NCI-H2227 (cell line): ENCODE measurements at regions not wholly inside any gene's neighbourhood (a gene's known extent, or its start where the extent isn't known, plus 50 kb on each side); places are given as distances from the start of the nearest gene placed in this dataset.
"Not testable (repeated sequence)": the region's sequence is repeated elsewhere in the genome, so short reads cannot be mapped to it uniquely, and the experiment has no call there.

Experiments
- DNase-seq: peaks from one replicate; lab custom pipeline; 2025; ENCODE audit not compliant: unreplicated experiment; lab: John Stamatoyannopoulos, UW

DNA sequence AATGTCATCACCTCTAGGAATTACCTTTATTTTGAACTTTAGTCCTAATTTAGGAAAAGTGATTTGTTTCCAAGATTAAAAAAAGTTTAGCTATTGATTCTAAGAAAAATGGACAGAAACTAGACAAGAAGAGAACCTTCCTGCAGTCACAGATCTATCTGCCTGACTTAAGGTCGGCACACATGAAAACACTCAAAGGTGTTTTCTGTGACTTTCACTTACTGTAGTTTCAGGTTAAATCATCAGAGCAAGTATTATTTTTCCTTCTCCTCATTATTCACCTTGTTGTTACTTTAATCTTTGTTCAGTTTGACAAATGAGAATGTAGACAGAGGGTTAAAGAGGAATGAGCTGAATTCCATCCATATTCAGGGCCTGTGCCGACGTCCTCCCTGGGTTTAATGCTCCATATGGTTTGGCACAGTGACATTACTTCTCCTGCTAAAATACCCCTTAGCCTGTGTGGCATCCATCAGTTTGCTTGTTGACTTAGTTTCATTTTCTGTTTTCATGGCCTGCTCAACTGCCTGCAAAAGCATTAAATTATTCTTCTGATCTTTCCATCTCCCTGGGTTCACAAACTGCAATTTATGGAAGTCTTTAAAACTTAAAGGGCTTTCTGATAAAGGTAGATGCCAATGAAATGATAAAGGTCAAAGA, 352.7 kb downstream of the NKX6-1 start:
- DNase-seq: no peak

- DNase-seq: no peak
Measured at GRCh38 chr4:84145176-84145575, 353.9 kb downstream of the NKX6-1 start.

GRCh38 chr4:84126911-84127310, 372.2 kb downstream of the NKX6-1 start:
- not testable (repeated sequence) for DNase-seq

GRCh38 chr4:84126061-84126787, 372.9 kb downstream of the NKX6-1 start:
- no peak for DNase-seq

DNA sequence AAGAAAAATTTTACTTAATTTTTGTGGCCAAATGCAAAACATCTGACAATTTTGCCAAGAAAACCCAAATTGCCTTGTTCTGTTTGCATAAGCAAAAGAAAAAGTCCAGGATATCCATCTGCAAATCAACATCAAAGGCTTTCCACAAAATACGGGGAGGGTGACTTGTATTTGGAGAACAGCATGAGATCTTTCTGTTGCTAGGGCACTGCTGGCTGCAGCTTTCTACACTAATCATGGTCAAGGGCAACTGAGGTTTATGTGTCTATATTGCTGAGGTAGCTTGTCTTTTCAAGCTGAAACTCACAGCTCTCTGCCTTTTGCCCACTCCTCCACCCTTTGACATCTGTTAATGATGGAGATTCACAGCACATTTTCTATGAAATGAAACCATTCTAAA, 389.1 kb downstream of the NKX6-1 start:
- peak; percentile 16 for DNase-seq

DNA sequence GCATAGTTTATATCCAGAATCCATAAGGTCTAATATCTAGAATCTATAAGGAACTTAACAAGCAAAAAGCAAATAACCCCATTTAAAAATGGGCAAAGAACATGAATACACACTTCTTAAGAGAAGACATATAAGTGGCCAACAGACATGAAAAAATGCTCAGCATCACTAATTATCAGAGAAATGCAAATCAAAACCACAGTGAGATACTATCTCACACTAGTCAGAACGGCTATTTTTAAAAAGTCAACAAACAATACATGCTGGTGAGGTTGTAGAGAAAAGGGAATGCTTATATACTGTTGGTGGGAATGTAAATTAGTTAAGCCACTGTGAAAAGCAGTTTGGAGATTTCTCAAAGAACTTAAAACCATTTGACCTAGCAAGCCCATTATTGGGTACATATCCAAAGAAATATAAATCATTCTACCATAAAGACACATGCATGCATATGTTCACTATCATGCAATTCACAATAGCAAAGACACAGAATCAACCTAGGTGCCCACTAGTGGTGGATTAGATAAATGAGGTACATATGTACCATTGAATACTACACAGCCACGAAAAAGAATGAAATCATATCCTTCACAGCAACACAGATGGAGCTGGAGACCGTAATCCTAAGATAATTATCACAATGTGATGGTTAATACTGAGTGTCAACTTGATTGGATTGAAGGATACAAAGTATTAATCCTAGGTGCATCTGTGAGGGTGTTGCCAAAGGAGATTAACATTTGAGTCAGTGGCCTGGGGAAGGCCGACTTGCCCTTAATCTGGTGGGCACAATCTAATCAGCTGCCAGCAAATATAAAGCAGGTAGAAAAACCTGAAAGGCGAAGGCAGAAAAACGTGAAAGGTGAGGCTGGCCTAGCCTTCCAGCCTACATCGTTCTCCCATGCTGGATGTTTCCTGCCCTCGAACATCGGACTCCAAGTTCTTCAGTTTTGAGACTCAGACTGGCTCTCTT, 397.2 kb downstream of the NKX6-1 start:
- DNase-seq: not testable (repeated sequence)

DNA sequence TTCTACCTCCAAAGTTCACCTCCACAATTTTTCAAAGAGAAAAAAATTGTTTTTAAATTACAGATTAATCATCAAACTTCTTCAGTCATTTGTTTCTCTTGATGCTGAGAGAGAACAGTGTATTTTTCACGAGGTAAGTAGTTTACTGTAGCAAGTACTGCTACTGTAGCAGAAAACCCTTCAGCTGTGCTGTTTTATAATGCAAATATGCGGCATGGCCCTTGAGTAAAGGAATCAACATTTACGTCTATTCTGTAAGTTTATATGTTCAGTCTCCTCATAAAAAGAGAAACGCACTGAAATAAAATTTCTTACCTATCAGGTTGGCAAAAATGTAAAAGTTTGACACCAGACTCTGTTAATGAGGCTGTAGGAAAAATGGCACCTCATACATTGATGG, 399.0 kb downstream of the NKX6-1 start:
- no peak for DNase-seq

GRCh38 chr4:84099599-84099998, 399.5 kb downstream of the NKX6-1 start:
- DNase-seq: no peak

GRCh38 chr4:84091266-84091665, 407.8 kb downstream of the NKX6-1 start:
- DNase-seq: no peak

DNA sequence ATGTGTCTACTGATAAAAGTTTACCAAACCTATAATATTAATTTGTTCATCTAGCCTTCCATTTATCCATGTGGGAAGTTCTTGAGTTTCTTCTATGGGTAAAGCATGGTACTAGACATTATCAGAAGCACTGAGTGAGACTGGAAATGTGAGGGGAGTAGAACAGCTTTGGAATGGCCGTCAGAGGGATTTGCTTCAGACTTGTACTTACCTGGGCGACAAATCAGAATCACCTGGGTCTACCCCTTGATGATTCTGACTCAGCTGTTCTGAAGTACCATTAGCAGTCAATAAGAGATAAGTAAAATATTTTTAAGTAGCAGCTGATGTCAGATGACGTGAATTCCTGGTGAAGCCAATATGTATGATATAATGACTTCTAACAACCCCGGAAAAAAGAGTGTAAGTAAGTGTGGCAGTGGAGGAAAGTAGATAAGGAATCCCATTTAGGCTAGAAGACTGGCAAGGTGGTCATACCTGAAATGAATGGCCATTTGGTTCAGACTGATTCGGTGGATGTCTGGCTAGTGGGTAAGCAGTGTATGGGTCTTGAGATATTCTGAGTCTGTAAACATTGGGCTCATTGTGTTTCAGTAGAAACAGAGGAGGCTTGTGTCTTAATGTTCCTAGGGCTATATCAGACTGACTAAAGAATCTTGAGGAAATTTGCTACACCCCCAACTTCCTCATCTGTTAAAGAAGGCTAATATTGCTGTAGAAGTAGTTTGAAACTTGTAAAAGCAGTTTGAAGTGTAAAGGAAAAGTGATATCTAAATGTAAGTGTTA, 409.2 kb downstream of the NKX6-1 start:
- no peak for DNase-seq

DNA sequence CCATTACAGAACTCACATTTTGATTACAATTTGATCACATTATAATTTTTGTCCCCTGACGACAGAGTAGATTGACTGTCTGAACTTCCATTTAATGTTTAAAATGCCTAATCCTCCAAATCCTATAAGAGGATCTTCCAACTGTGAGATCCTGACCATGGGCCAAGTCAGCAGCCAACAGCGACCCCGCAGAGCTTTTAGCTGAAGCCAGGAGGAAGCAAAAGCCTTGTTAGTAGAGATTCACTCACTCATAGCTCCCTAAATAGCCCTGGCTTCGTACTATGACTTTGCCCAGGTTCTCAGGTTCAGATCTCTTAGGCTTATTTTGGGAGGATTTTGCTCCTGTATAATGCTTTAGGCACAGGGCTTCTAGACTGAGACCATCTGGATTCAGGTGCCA, 413.1 kb downstream of the NKX6-1 start:
- DNase-seq: no peak

GRCh38 chr4:84070289-84070688, 428.8 kb downstream of the NKX6-1 start:
- no peak for DNase-seq

GRCh38 chr4:84063619-84064018, 435.5 kb downstream of the NKX6-1 start:
- DNase-seq: no peak

DNA sequence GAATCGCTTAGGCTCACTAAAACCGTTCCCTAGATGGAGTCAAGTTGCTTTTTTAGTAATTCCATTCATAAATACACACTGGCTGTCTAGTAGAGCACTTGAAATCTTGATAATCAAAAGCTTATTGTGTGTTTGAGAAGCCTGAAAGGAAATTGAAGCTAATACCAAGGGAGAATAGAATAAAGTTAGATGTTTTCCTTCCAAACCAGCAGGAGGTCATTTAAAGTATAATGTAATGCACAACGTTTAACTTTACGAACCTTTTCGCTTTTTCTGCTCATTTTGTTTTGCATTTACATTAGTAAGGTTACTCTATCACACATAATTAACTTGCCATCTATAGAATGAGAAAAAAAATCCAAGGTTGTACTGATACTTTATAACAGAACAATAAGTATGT, 440.9 kb downstream of the NKX6-1 start:
- DNase-seq: peak; percentile 14

GRCh38 chr4:84051639-84052038, 447.5 kb downstream of the NKX6-1 start:
- no peak for DNase-seq

DNA sequence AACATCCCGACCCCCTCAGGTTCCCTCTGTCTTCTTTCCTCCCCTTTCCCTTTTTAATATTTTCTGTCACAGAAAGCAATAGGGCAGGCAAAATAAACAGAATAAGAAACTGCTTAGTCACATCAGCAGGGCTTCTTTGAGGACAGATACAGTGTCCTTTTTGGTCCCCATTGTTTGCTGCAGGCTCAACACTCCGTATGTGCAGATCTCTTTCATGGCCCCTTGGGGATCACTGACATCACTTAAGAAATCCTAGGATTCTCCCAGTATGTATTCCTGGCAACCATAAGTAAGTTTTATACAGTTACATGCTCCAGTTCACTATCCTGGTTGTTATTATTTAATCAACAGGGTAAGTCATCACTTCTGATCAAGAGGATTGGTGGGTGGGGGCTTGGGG, 448.0 kb downstream of the NKX6-1 start:
- no peak for DNase-seq

GRCh38 chr4:84050015-84050414, 449.1 kb downstream of the NKX6-1 start:
- DNase-seq: no peak

DNA sequence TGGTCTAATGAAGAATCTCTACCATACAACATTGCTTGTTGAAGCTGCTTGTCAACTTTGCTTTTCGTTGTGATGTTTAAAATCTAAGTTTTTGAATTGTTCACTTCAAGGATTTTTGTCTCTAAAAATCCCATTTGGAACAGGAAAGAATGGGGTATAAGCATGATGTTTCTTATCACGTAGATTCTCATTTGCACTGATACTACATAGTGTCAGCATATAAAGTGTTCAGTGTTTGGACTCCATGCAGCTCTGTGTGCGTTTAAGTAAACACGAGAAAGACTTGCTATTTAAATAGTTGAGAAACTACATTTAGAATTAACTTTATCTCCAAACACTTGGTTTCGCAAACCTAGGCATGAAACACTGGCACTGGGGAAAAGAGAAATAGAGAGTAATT, 452.5 kb downstream of the NKX6-1 start:
- DNase-seq: no peak

DNA sequence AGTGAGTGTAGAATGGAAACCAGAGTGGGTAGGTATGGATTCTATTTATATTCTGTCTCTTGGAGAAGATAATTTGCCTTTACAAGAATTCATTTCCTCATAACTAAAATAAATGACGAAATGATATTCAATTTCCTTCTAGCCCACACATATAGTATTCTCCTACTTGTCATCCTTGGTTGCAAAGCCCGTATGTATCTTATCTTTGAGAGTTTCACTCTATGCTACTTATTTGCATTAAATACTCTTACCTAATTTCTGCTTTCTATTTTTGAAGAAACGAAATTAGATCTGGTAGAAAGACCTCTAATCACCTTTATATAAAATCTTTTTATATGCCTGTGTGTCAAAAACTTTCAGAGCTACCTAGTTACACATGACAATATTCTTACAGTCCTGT, 457.7 kb downstream of the NKX6-1 start:
- DNase-seq: no peak

DNA sequence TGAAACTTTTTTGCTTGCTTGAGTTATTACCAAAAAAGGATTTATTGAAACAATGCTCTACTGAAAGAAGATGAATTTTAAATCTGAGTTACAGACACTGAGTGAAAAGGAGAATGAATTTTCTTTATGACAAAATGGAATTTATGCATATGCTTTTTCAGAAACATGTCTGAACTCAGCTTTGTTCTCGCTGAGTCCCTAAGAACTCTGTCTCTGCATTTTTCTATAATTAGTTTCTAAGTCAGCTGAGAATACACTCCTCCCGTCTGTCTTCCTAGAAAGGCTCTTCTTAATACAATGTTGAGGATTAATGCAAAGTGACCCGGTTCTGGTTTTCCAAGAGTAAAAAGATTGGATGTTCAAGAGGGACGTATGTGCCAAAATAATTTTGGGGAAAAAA, 463.5 kb downstream of the NKX6-1 start:
- DNase-seq: no peak

DNA sequence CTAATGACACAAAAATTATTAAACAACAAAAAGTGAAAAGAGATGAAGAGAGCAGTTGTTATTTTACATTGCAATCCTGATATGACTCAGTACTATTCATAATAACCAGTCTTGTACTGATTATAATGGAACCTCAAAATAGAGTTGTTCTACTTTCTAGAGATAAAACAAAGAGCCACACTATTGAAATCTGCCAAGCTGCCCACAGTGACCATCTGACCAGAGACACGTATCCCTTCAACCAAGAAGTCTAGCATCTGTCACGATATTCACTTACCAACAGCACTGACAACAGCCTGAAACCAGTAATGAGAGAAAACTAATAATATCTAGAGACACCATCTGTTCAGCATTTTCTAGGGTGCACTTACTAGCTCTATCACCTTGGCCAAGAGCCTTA, 466.7 kb downstream of the NKX6-1 start:
- DNase-seq: no peak
